Lower lobe of right lung (tissue), 2 donors: ENCODE measurements at regions not wholly inside any gene's neighbourhood (a gene's known extent, or its start where the extent isn't known, plus 50 kb on each side); places are given as distances from the start of the nearest gene placed in this dataset.

Experiments
- ATAC-seq, 2 donors: fragments of 200-7000 bp; cut with Tn5 transposase; one replicate each; pipeline ENCODE4 v1.9.1; 2020 to 2022; ENCODE audit warnings: mild to moderate bottlenecking in 2 of 2, moderate library complexity in 2 of 2
- DNase-seq: peaks from one replicate; pipeline ENCODE4 v3.0.0-alpha.2; 2020
- H3K27ac ChIP-seq: fragments of 200-600 bp; one replicate; pipeline ENCODE4 v1.8.0; 2022
- H3K27me3 ChIP-seq: fragments of 200-600 bp; one replicate; pipeline ENCODE4 v1.8.0; 2022; ENCODE audit warnings: low read depth
- H3K36me3 ChIP-seq: fragments of 200-600 bp; one replicate; pipeline ENCODE4 v1.8.0; 2022; ENCODE audit warnings: mild to moderate bottlenecking
- H3K4me1 ChIP-seq: fragments of 200-600 bp; one replicate; pipeline ENCODE4 v1.8.0; 2022
- H3K4me3 ChIP-seq: fragments of 200-600 bp; one replicate; pipeline ENCODE4 v1.8.0; 2022; ENCODE audit warnings: mild to moderate bottlenecking
- H3K9me3 ChIP-seq: fragments of 200-600 bp; one replicate; pipeline ENCODE4 v1.8.0; 2022
- intact Hi-C: fragments of 100-400 bp; cut with DNase I; formaldehyde crosslinking; loops from one replicate; pipeline ENCODE4 v1.11.0; 2022
- TF ChIP-seq, protein P1 (sequence below): fragments of 200-600 bp; IDR thresholded peaks from one replicate; pipeline ENCODE4 v1.8.0; 2022; ENCODE audit warnings: antibody characterized with exemption, mild to moderate bottlenecking
- donor health status: DM: no; HTN: yes; CAD: no; lungs with severe emphysema.

DNA sequence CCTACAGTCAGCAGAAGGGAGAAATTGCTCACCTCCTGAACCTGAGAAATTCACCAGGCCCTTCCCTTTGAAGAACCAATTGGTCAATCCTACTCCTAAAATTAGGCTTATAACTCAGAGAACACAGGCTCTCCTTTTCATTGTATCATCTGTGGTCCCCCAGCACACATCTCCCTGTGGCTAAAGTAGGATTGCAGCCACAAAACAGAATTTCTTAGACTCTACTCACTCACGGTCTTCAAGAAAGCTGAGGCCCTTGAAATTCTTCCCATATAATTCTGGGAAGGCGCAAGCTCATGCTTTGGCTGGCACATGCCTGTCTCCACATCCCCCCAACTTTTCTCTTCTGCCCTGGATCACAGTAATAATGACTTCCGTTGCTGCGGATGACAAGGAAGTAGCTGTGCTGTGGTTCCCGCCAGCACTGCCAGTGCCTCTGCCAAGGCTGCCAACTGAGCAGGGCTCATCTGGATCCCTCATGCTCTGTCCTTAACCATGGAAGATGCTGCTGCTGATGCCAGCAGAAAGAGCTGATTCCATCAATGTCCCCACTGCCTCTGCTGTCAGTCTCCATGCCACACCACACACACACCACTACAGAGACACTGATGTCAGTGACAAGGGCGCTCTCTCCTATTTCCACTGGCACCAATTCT lies 200.6 kb upstream of the POU2AF2 start:
- intact Hi-C loops: no loop called here
- Histone ChIP-seq H3K4me1 (no peaks in the 10 kb centered on the region), H3K4me3 (no peak overlapping the region), H3K27me3 (no peaks in the 10 kb centered on the region), H3K9me3 (no peaks in the 10 kb centered on the region), H3K27ac (no peak overlapping the region), H3K36me3 (no peaks in the 10 kb centered on the region)
- TF ChIP-seq, protein P1, sequence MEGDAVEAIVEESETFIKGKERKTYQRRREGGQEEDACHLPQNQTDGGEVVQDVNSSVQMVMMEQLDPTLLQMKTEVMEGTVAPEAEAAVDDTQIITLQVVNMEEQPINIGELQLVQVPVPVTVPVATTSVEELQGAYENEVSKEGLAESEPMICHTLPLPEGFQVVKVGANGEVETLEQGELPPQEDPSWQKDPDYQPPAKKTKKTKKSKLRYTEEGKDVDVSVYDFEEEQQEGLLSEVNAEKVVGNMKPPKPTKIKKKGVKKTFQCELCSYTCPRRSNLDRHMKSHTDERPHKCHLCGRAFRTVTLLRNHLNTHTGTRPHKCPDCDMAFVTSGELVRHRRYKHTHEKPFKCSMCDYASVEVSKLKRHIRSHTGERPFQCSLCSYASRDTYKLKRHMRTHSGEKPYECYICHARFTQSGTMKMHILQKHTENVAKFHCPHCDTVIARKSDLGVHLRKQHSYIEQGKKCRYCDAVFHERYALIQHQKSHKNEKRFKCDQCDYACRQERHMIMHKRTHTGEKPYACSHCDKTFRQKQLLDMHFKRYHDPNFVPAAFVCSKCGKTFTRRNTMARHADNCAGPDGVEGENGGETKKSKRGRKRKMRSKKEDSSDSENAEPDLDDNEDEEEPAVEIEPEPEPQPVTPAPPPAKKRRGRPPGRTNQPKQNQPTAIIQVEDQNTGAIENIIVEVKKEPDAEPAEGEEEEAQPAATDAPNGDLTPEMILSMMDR: no peak
- no peak for ATAC-seq
- DNase-seq: no peak

DNA sequence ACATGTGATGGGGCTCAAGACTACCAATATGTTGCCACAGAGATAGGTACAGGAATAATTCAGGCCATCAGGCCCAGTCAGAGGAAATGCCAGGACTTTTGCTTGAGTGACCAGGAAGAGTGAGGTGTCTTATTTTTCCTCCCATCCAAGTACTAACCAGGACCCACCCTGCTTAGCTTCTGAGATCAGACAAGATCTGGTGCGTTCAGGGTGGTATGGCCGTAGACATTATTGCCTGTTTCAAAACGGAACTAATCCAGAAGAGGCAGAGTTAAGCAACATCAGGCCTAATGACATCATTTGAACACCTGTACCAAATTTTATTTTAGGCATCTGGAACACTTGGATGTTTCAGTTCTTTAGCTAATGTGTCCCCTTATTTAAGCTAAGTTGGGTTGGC lies 205.5 kb upstream of the POU2AF2 start:
- TF ChIP-seq, protein P1: no peak
- no peak for ATAC-seq
- intact Hi-C loops: no loop called here

DNA sequence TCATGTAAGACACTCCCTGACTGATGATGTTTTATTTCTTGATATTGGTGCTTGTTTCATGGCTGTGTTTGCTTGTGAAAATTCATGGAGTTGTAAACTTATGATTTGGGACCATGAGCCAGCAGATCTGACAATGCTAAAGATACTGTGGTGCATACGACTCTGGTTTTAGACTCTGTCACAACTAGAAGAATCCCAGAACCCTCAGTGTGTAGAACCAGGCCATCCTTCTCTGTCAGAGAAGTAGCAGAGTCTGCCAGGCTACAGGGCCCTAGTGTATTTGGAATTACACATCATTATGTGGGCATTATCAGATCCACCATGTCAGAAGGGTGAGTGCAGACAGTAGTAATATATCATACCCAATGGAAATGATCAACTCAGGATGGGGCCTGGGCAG lies 209.8 kb upstream of the POU2AF2 start:
- Histone ChIP-seq H3K4me3 (no peak overlapping the region), H3K4me1 (no peaks in the 10 kb centered on the region), H3K27me3 (no peaks in the 10 kb centered on the region), H3K27ac (no peak overlapping the region), H3K9me3 (no peaks in the 10 kb centered on the region), H3K36me3 (no peaks in the 10 kb centered on the region)
- TF ChIP-seq, protein P1: no peak
- intact Hi-C loops: no loop called here
- no peak for DNase-seq
- no peak for ATAC-seq

More for the DNA sequence above, 205.5 kb upstream of the POU2AF2 start:
- Histone ChIP-seq H3K27me3 (no peaks in the 10 kb centered on the region), H3K4me3 (no peak overlapping the region), H3K36me3 (no peaks in the 10 kb centered on the region), H3K27ac (no peak overlapping the region), H3K4me1 (no peaks in the 10 kb centered on the region), H3K9me3 (no peaks in the 10 kb centered on the region)
- DNase-seq: no peak

DNA sequence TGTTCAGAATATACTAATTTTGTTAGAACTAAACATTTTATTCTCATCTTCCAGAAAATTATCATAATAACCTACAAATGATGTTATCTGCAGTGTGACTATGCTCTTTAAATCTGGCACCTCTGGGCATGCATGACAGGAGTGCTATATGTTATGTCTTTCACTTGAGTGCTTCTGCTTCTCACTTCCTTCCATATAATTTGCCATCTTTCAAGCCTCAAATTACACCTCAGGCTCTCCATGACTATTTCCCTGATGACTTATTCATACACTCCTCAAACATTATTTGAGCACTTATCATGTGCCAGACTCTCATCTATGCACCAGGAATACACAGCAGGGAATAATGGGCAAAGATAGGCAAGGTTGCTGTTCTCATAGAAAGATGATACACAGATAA lies 219.3 kb upstream of the POU2AF2 start:
- H3K27ac ChIP-seq: no peak overlapping the region
- intact Hi-C loops: no loop called here

DNA sequence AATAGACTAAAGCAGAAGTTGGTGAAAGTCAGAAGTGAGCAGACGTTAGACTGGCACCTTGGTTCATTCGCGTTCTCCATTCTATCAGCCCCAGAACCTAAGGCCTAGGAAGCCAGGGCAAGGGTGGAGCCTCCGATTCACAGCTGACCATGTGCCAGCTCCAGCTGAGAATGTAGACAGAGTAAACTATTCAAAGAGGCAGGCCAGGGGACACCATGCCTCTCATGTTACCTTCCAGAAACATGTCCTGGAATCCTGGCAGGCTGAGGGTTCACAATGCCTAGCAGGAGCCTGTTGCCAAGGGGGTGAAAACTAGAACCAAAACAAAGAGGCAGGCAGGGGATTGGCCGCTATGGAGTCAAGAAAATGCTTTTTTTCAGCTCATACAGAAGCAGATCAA lies 224.4 kb upstream of the POU2AF2 start:
- Histone ChIP-seq H3K9me3 (no peaks in the 10 kb centered on the region), H3K27ac (no peak overlapping the region), H3K4me3 (no peak overlapping the region), H3K36me3 (no peaks in the 10 kb centered on the region), H3K4me1 (no peaks in the 10 kb centered on the region), H3K27me3 (no peaks in the 10 kb centered on the region)
- TF ChIP-seq, protein P1: no peak
- intact Hi-C loops: no loop called here
- ATAC-seq: peak; percentile 27 to 42
- no peak for DNase-seq

More for the DNA sequence above, 219.3 kb upstream of the POU2AF2 start:
- Histone ChIP-seq H3K9me3 (peaks cover 8% of the 10 kb centered on the region), H3K36me3 (no peaks in the 10 kb centered on the region), H3K4me3 (no peak overlapping the region), H3K27me3 (no peaks in the 10 kb centered on the region), H3K4me1 (no peaks in the 10 kb centered on the region)
- TF ChIP-seq, protein P1: no peak
- DNase-seq: no peak
- no peak for ATAC-seq
